Left lobe of liver (tissue), 2 donors: ENCODE measurements at regions not wholly inside any gene's neighbourhood (a gene's known extent, or its start where the extent isn't known, plus 50 kb on each side); places are given as distances from the start of the nearest gene placed in this dataset.

Experiments
- ATAC-seq: fragments of 200-7000 bp; cut with Tn5 transposase; one replicate; pipeline ENCODE4 v1.9.1; 2020; ENCODE audit warnings: mild to moderate bottlenecking, moderate library complexity
- DNase-seq: peaks from one replicate; pipeline ENCODE4 v3.0.0-alpha.2; 2020; ENCODE audit warnings: low spot score
- donor health status: DM: no; HTN: no; CAD: no; lungs with moderate emphysema.
- donor health status: DM: no; HTN: yes; CAD: no.

- no peak for DNase-seq
- ATAC-seq, result no peak
Observed at GRCh38 chr2:217722883-217723472, 279.8 kb downstream of the TNS1 start.

DNA sequence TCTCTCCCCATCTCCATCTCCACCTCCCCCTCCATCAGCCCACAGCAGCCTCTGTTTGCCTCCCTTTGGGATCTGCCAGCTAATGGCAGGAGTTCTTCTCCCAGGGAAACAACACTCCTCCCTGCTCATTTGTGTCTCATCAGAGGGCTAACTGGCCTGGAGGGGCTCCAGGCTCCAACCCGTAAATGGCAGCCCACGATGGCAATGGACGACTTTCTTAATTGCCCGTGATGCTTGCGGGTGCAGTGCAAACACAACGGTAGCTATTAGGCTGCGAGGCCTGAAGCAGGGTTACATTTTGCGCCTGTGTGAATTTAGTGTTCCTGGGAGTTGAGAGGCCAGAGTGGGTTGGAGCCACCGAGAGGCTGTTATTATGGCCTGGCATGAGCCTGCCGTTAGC is 285.1 kb downstream of the TNS1 start:
- ATAC-seq (no peak), DNase-seq (no peak)

- ATAC-seq (no peak), DNase-seq (no peak)
Observed at GRCh38 chr2:217715484-217715883, 287.3 kb downstream of the TNS1 start.

GRCh38 chr2:217714287-217714751 is 288.5 kb downstream of the TNS1 start:
- no peak for DNase-seq
- peak; percentile 40 for ATAC-seq

DNA sequence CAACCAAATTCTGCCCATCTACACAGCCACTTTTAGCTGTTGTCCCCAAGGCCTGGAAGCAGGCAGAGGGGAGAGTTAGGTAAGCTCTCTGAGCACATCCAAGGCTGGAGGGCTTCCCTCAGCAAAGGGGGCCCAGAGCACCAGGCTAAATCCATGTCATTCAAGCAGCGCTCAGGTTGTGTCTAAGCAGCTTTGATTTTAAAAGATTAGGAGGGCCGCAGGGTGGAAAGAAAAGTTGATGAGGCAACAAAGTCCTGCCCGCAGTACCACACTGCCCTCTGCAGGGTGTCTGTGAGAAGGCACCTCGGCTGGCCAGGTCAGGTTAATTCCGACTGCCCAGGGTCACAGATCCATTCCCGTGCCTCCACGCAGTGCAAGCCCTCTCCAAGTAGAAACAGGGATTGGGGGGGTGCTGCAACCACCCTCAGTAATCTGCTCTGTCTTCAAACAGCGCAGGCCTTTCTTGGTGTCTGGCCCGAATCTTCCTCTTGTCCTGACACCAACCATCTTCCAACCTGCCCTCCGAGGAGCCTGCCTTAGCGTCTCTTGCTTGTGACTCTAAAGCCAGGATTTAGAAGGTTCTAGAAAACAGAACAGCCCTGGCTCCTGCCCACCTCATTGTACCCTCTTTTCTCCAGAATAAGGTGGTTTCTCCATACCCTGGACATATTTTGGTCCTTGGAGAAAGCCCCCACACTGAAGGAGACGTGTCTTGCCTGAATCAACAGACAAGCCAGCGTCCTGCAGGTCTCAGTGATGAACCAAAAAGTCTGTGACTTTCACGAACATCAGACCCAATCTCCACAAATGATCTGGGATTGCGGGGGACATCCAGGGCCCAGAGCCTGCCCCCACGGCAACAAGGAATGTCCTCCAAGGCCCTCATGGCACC is 289.2 kb downstream of the TNS1 start:
- DNase-seq, result peak; percentile 79
- peak; percentile 97 for ATAC-seq

- DNase-seq (no peak), ATAC-seq (no peak)
Observed at GRCh38 chr2:217712431-217712830, 290.4 kb downstream of the TNS1 start.

GRCh38 chr2:217711188-217711587 is 291.6 kb downstream of the TNS1 start:
- no peak for ATAC-seq

GRCh38 chr2:217710211-217710765 is 292.5 kb downstream of the TNS1 start:
- DNase-seq (no peak), ATAC-seq (no peak)

More at GRCh38 chr2:217711188-217711587, 291.6 kb downstream of the TNS1 start:
- no peak for DNase-seq

GRCh38 chr2:217709478-217710210 is 293.2 kb downstream of the TNS1 start:
- DNase-seq (no peak), ATAC-seq (no peak)

DNA sequence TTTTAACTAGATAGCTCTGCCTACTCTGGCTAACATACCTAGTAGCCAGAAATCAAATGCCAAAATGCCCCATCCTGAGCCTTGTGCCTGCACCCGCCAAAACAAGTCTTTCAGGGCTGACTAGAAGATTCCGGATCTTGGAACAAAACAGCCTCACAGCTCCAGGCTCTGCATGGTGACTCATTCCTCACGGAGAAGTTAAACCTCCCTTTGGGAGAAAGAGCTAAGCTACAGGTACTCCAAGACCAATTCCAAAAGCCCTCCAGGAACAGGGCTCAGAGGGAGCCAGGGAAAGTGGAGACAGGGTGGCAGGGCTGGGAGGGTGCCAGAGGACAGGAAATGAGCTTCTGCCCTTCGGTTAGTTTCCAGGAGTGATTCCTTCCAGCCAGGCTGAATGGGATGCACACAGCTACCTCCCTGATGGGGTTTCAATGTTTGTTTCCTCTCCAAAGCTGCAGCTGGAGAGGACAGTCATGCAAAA is 295.6 kb downstream of the TNS1 start:
- no peak for ATAC-seq
- no peak for DNase-seq

DNA sequence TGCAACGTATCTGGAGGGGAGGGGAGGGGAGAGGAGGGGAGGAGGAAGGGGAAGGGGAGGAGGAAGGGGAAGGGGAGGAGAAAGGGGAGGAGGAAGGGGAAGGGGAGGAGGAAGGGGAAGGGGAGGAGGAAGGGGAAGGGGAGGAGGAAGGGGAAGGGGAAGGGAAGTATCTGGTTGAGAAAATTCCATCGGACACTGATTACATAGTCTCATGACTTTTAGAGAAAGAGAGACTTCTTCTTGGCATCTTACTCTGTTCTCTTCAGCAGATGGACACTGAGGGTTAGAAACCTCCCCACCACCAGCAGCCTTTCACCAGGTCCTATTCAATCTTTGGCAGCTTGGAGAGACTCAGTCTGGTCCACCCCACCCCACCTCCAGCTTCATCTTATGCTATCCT is 296.3 kb downstream of the TNS1 start:
- DNase-seq (no peak), ATAC-seq (no peak)

DNA sequence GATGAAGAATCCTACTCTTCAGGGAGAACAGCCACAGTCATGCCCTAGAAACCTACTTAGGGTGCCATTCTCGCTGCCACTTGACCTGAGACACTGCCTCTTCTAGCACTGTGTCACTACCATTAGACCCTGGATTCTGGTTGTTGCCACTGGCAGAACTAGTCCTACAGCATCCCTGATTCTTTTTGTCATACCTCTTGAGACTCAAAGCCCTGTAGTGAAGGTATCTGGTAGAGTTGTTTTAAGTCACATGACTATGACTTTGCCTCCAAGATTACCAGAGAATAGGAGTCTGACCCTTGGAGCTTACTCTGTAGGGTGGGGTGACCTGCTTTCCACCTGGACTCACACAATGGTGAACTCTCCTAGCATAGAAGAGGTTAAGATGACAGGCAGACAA is 296.7 kb downstream of the TNS1 start:
- DNase-seq, result no peak
- no peak for ATAC-seq

DNA sequence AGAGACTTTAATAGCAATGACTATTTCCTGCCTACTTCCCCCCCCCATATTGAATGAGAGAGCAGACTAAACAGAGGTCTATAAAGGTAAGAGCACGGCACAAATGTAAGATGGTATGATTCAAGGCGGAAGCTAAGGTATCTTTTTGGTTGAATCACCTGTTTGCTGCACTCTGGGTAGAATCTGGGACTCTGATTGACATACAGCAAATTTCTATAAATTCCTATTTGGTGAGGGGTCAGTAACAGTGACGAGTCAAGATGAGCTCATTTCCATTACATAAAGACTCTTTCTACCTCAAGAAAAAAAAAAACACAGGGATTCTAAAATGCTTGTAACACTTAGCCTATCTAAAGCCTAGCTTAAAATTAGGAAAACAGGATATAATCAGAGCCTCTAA is 297.3 kb downstream of the TNS1 start:
- DNase-seq, result no peak
- ATAC-seq, result no peak

- ATAC-seq (no peak), DNase-seq (no peak)
Observed at GRCh38 chr2:217703999-217704398, 298.8 kb downstream of the TNS1 start.

- ATAC-seq (no peak), DNase-seq (no peak)
Observed at GRCh38 chr2:217703102-217703501, 299.7 kb downstream of the TNS1 start.

DNA sequence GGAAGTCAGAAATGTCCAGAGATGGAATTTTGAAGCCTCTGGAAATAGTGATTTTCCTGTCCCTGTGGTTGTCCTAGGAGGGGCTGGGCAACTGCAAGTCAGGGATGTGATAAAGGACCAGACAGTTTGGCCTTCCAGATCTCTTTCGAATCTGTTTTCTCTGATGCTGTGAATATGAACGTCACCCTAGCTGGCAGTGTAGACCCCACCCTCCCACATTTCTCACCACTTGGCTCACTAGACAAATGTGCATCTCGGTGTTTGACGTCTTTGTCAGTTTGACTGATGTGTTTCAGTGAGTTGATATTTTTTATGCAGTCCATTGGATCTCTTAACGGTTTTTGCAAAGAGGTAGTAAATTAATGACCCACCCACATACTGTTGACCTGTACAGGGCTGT is 301.2 kb downstream of the TNS1 start:
- no peak for DNase-seq
- no peak for ATAC-seq

DNA sequence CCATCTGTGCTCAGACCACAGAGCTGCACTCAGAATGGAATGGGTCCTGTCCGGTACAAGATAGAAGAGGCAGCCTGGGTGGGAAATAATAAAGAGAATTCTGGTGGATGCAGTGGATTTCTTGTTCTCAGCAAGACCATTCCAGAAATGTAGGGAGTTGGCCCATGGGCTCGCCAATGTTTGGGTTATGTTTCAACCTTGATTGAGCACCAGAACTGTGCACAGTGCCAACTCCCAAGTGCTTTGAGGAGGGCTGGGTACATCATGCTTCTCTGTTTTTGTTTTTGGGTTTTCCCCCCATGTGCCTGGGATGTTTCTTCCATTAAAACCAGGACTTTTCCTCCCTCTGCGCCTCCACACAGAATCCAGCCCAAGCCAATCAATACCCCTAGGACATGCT is 304.1 kb downstream of the TNS1 start:
- ATAC-seq (no peak), DNase-seq (no peak)

DNA sequence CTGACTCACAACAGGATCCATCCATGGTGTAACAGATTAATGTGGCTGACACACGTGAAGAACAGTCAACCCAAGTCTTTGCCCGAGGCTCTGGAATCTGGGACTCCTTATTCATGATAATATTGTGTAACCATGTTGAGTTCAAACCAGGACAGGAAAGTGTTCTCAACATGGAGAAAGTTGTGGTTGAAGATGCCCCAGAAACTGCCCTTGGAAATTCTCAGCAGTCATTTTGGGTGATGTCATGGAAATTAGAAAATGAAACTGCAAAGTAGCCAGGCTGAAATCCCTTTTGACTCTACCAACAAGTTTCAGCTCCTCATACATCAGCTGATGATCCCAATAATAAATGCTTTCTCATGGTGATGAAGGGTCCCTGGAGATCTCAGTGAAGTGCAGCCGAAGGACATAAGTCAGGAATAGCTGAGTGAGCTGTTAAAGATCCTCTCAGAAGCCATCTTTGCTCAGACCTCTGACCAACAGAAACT is 307.7 kb downstream of the TNS1 start:
- ATAC-seq, result no peak

GRCh38 chr2:217694291-217694690 is 308.5 kb downstream of the TNS1 start:
- ATAC-seq, result no peak
- no peak for DNase-seq

More for the DNA sequence above, 307.7 kb downstream of the TNS1 start:
- DNase-seq, result no peak

- no peak for ATAC-seq
- no peak for DNase-seq
Observed at GRCh38 chr2:217693363-217693762, 309.4 kb downstream of the TNS1 start.
